ENCODE measurements at regions not wholly inside any gene's neighbourhood (a gene's known extent, or its start where the extent isn't known, plus 50 kb on each side); places are given as distances from the start of the nearest gene placed in this dataset.
"Not testable (repeated sequence)": the region's sequence is repeated elsewhere in the genome, so short reads cannot be mapped to it uniquely, and the experiment has no call there.

DNA sequence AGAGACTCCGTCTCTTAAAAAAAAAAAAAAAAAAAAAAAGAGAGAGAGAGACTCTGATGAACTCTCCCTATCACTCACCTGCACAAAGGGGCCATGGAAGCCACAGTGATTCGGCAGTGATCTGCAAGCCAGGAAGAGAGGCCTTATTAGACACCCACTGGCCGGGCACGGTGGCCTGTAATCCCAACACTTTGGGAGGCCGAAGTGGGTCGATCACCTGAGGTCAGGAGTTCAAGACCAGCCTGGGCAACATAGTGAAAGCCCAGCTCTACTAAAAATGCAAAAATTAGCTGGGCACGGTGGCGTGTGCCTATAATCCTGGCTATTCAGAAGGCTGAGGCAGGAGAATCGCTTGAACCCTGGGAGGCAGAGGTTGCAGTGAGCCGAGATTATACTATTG is 198.5 kb upstream of the WSCD1 start:
- no peak for DNase-seq

DNA sequence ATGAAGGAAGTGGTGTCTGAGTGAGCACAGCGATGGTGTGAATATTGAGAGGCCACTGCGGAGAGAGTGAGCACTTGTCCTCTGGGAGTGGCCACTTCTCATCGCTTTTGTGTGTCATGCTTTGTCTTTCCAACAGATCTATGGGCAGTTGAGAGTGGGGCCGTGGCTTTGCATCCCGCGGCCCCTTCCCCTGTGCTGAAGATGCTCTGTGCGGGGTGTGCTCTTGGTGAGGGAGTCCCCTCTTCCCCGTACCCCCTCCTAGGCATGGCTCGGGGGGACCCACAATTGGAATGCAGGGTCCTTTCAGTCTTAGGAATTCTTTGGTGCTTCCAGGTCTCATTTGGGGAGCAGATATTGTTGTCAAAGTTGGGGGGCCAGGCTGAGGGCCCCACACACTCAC is 197.3 kb upstream of the WSCD1 start:
- DNase-seq, result no peak

DNA sequence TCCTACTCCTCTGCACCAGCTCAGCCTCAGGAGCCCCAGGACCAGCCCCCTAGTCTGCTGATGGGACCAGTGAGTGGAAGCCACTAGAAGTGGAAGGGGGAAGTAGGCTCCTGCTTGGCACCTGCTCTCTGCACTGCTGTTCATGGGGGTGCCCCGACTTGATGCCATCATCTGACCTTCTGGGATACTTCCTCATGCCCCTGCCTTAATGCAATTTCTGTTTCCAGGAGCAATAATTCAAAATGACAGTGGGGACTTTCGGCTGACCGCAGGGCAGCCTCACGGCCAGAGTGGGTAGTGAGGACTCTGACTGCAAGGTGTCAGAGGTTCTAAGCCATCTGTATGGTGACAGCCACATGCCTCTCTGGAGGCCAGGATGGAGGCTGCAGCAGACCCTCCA is 196.4 kb upstream of the WSCD1 start:
- DNase-seq, result peak in 1 of 3 donors; percentile 23

- no peak for DNase-seq
Observed at GRCh38 chr17:5874486-5874885, 195.7 kb upstream of the WSCD1 start.

GRCh38 chr17:5877366-5877765 is 192.8 kb upstream of the WSCD1 start:
- no peak for DNase-seq

DNA sequence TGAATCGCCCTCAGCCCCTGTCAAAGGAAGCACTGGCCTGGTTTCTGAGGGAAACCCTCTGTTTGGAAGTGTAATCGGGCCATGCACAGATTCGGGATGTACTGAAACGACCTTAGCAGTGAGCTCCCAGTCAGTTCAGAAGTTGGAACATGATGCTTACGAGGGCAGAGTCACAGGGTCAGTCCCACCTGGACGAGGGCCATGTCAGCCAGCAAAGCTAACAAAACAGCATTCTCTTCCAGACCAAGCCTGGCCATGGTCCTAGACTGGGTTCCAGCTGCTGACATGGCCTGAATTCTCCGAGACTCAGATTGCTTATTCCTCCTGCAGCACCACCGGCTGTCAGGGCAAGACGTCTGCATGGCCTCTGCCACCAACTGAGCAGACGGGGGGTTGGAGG is 192.2 kb upstream of the WSCD1 start:
- no peak for DNase-seq

- DNase-seq, result no peak
Observed at GRCh38 chr17:5881849-5882248, 188.3 kb upstream of the WSCD1 start.

- no peak for DNase-seq
Observed at GRCh38 chr17:5883775-5884665, 186.2 kb upstream of the WSCD1 start.

DNA sequence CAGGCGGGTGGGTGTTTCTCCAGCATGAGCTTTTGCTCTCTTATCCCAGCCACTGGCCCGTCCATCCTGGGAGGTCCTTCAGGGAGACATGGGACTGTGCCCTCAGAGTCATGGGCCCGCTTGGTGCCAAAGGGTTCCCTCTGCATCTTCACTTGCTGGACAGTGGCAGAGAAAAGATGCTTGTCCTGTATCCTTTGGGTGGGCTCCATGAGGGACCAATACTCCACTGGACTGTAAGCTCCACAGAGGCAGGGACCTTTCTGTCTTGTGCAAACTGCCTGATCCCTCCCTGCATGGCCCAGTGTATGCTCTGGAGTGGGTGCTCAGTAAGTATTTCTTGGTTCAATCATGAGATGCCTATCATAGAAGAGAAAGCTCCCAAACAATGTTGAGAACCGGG is 184.8 kb upstream of the WSCD1 start:
- DNase-seq, result no peak

DNA sequence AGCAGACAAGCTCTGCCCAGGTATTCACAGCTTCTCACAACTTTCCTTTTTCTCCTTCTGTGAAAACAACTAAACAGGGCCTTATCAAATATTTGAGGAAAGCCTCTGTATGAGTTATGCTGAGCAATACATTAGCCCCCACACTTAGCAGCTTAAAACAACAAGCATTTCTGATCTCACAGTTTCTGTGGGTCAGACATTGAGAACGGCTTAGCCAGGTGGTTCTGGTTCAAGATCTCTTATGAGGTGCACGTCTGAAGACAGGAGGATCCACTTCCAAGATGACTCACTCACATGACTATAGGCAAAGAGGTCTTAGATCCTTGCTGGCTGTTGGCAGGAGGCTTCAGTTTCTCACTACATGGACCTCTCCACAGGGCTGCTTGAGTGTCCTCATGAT is 181.4 kb upstream of the WSCD1 start:
- no peak for DNase-seq

GRCh38 chr17:5892921-5893675 is 177.1 kb upstream of the WSCD1 start:
- DNase-seq, result no peak

- no peak for DNase-seq
Observed at GRCh38 chr17:5893741-5894140, 176.4 kb upstream of the WSCD1 start.

- no peak for DNase-seq
Observed at GRCh38 chr17:5895276-5895675, 174.9 kb upstream of the WSCD1 start.

DNA sequence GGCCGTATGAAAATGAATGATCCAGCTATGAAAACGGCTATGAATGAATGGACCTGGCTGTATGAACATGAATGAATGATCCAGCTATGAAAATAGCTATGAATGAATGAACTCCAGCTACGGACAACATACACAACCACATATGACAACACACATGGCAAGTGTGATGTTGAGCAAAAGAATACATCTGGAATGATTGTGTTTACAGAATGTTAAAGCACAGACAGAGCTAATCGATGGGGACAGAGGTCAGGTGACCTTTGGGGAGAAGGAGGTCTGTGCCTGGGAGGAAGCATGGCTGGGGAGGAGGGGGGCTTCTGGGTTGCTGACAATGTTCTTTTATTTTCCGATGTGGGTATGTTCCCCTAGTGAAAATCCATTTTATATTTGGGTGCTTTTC is 174.0 kb upstream of the WSCD1 start:
- no peak for DNase-seq

DNA sequence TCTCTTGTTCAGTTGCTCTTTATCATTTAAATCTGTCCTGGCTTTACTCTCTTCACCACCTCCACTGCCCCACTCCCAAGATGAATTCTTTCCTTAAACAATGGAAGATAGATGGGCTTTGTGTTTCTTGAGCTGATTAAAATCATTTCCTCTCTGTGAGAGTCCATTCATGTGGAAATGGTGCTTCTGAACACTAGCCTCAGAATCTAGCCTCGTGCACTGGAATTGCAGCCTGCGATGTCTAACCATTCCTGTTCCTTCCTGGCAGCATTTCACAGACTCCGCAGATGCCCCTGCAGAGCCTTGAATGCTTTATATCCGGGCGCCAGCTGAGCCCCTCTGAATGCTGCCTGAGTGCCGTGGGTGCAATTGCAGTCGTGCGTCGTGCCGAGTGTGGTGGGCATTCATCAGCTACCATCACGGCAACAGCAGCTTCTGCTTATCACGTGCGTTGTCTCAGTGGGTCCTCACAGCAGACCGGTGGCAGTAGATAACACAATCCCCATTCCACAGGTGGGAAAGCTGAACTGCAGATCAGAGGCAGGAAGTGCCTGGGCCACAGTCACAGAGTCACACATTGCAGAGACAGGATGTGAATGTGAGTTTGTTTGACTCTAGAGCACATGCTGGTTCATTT is 172.8 kb upstream of the WSCD1 start:
- no peak for DNase-seq

- DNase-seq, result not testable (repeated sequence)
Observed at GRCh38 chr17:5897981-5898380, 172.2 kb upstream of the WSCD1 start.

DNA sequence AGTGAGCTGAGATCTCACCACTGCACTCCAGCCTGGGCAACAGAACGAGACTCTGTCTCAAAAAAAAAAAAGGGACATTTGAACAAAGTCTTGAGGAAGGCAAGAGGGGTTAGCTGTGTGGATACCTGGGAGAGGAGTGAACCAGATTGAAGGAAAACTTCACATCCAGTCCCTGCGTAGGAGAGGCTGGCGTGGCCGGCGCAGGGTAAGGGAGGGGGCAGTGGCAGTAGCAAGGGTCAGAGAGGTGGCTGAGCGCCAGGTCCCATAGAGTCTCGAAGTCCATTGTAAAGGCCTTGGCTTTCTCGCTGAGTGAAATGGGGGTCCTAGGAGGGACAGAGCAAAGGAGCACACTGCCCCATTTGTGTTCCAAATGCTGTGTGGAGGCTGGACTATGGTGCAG is 171.8 kb upstream of the WSCD1 start:
- no peak for DNase-seq

DNA sequence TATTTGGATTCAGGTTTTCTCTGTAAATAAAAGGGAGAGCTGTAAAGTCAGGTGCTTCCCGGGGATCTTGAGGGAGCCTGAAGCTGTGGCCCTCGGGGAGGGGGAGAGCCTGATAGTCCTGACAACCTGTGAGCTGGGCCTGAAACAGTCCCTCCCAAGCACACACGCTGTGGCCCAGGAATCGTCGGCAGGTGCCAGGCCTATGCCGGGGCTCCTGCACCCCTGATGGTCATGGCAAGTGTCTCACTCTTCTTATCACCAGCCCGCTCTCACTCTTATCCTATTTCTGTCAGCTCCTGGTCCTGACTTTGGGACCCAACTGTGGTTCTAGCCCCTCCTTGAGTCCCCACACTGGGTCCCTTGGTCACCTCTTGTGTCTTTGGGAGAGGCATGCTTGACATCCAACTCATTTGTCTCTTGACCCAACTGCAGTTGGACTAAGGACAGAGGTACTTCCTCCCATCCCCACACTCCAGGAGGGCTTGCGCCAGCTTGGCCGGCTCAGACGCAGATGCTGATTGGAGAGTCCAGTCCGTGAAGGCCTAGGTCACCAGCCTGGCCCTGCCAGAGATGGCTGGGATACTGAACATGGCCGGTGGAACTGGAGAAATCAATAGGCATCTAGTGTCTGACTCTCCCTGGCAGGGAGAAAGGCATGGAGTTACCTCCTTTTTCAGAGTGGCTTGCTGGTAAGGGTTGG is 170.5 kb upstream of the WSCD1 start:
- DNase-seq, result no peak

- no peak for DNase-seq
Observed at GRCh38 chr17:5901731-5902130, 168.4 kb upstream of the WSCD1 start.

DNA sequence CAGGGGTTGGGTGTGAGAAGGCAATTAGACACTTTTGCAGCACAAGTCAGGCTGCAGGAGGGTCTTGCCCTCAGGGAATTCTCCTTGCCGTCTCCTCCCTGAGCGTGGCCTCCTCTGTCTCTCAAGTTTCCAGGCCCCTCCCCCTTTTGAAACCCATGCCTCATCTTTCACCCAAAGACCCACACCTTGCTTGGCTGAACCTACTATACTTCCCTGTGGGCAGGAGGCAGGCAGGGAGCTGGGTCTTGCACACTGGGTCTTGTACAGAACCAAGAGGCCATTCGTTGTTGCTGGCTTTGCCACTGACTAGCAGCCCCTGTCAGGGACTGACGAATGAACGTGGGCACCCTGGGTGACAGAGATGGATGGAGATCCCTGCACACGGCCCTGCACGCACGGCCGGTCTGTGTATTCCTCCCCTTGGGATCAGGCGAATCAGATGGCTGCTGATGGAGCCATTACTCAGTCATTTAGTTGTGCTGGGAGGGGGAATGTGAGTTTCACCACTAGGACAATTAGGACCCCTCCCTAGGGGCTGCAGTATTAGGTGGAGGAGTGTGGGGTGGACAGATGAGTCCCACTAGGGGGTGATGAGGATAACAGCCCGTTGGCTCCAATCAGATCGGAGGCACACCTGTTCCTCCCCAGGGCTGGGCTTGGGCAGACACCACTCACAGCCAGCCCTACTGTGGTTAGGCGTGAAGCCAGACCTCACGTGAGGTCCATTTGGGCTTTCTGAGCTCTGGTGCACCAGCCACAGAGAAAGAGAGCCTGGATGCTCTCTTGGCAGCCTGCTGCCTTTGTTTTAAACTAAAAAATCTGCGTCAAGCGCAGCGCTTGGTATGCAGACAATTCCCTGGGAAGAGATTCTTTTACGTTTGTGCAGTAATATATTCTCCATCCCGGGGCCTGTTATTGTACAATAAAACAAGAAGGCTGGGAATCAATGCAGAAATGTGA is 167.7 kb upstream of the WSCD1 start:
- DNase-seq, result no peak

DNA sequence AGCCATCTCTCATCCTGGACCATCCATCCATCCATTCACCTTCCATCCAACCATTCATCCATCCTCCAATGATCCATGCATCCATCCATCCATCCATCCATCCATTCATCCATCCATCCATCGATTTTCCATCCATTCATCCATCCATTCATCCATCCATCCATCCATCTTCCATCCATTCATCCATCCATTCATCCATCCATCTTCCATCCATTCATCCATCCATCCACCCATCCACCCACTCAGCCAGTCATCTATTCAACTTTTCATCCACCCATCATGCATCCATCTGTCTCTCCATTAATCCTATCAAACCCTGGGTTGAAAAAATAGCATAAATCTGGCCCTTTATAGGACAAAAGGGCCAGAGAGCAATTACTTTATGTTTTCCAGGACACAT is 158.3 kb upstream of the WSCD1 start:
- DNase-seq, result no peak

- no peak for DNase-seq
Observed at GRCh38 chr17:5913032-5913531, 157.1 kb upstream of the WSCD1 start.

All from suppressor macrophage treated with lipopolysaccharide for 1 hour (primary cell).